Inferior parietal cortex (tissue), 1 donor: ENCODE measurements at regions not wholly inside any gene's neighbourhood (a gene's known extent, or its start where the extent isn't known, plus 50 kb on each side); places are given as distances from the start of the nearest gene placed in this dataset.

Experiments
- DNase-seq: peaks from one replicate; pipeline ENCODE4 v3.0.0-alpha.2; 2016; ENCODE audit errors: extremely low spot score

DNA sequence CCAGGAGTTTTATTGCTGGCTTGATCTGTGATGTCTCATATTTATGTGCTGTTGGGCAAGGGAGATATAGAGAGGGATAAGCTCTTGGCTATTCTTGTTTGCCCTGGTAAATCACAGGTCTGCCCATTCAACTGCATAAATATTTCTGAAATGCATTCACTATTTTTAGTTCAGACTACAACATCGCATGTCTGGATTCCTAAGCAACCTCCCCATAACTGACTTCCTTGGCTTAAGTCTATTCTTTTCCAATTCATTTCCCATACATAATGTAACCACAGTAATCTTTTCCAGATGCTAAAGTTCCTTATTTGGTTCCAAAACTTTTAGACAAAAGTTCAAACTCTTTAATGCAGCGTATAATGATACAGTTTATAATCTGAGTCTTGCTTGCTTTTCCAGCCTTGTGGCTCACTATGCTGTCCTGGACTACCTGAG lies 321.4 kb upstream of the ACTBL2 start:
- DNase-seq = no peak

DNA sequence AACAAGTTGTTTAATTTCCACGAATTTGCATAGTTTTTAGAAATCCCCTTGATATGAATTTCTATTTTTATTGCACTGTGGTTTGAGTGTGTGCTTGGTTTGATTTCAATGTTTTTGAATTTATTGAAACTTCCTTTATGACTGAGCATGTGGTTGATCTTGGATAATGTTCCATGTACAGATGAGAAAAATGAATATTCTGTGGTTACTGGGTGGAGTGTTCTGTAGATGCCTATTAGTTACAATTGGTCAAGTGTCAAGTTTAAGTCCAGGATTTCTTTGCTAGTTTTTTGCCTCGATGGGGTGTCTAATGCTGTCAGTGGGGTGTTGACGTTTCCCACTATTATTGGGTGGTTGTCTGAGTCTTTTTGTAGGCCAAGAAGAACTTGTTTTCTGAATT lies 319.5 kb upstream of the ACTBL2 start:
- no peak for DNase-seq

- DNase-seq = no peak
Observed at GRCh38 chr5:57795203-57795602, 312.6 kb upstream of the ACTBL2 start.

- no peak for DNase-seq
Observed at GRCh38 chr5:57791875-57792274, 309.3 kb upstream of the ACTBL2 start.

DNA sequence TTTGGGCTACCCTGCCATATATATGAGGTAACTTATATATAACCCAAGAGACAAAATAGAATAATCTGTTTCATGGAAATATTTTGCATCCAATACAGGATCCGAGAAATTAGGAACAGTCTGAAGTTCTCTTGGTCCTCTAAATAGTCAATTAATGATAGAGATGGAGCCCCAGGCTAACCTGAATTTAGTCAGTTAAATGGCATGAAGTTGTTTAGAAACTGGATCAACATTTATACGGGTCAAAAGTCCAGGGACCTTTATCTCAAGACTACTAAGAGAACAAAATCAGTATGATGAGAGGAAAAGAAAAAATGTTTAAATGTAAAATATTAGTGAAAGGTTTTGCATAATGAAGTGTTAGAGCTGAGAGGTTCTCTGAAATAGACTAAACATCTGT lies 303.3 kb upstream of the ACTBL2 start:
- no peak for DNase-seq

DNA sequence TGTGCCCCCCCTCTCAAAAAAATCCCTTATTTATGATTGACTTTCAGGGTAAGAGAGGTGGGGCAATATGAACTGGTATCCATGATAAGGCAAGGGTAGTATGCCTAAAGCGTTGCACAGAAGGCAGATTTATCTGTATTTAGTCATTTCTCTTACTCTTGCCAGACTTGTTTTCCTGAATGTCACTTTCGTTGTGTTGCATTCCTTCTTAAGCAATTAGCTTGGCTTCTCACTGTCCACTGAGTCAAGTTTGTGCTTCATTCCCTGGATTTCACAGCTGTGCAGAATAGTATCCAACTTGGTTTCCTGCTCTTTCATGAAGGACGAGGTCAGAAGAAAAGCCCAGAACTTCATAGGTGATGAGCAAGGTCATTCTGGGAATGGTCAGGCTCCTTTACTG lies 301.5 kb upstream of the ACTBL2 start:
- no peak for DNase-seq

GRCh38 chr5:57783693-57784092 lies 301.1 kb upstream of the ACTBL2 start:
- DNase-seq = no peak

DNA sequence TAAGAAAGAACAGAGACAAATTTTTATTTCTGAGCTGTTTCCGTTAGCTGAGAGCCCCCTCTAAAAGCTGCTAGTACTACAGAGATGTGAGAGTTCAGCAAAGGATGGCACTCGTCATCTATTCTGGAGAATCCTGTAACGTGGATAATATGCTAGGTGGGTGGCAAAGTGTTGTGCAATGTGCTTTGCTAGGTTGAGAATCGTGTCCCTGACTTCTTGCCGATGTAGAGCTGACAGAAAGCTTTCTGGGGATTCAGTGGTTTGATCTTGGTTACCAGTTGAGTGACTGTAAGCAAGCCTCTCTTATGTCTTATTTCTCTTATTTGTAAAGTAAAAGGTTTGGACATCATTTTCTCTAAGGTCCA lies 298.3 kb upstream of the ACTBL2 start:
- DNase-seq = no peak

DNA sequence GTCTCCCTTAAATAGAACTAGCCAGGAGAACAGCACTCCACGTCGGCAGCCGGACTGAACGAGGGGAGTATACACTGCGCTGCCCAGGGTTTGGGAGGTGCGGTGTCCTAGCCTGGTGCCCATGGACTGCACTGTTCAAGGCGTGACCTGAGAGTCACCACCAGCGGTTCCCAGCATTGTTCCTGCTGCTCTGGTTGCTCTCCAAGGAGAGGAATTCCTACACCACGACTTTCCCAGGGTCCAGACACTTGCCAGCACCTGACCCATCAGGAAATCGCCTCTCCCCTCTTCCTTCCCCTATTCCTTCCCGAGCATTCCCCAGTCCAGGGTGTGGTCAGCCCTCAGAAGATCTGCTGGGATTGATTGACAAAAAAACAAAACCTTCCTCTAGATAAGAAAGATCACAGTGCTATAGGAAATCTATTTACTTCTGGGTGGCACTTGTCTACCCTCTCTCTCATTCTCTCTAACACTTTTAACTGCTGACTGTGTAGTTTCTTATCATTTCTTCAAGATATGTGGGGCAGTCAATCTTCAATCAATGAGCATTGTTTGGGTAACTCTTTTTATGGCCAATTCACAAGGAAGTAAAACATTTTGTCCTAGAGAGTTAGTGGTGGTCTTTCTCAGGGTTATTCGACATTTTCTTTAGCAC lies 297.8 kb upstream of the ACTBL2 start:
- DNase-seq = no peak

DNA sequence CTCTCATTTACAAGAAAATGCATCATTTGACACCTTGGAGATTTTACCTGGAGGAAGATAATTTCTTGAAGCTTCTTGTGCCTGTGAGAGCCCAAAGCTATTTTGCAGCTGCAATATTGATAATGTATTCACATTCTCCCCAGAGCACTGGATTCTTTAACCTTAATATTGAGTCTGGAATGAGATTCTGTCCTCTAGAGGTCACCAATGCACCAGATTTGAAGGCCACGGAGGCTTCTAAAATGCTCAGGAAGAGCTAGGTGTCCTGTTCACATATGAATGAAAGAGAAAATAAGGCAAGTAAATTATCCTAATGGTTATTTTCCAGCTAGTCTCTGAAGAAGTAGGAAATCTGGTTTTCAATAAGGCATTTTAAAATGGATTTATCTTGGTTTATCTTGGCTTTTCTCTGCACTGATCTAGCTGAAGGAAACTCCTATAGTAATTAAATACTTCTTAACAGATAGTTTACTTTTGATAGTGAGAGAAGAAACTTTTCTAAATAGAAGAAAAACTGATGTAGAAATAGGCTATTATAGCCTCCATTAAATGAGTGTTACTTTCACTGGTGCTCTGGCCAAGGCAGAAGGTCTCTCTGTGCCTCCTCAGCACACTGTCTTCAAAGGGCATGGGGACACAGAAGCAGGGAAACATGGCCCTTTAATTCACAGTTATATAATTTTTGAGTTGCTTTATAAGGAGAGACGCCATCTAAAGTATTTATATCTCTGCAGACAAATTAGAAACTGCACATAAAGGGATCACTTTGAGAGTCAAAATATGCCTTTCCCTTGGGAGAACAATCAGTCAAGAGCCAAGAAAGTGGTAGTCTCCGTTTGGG lies 297.0 kb upstream of the ACTBL2 start:
- peak; percentile 93 for DNase-seq

DNA sequence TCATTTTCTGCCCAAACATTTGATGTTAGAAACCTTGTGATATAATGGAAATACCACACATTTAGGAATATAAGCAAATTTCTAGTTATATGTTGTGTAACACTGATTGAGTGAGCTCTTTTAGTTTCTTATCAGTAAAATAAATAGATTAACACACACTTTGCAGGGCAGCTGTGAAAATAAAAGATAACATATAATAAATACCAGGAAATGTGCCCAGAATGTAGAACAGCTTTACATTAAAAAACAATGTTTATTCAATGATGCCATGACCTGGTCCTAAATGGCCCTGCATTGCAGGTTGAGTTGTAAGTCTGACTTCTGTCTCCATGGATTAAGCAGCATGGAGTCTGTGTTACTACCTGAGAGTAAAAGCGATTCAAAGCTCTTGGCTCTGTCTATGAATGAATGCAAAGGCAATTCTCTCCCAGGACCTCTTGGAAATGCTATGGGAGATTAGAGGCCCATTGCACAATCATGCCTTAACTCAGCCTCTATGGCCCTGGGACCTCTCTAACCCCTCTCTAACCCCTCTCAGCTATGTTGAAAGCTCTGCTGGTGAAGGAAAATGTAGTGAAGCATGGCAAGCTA lies 296.0 kb upstream of the ACTBL2 start:
- DNase-seq = no peak

GRCh38 chr5:57777174-57777581 lies 294.6 kb upstream of the ACTBL2 start:
- no peak for DNase-seq

- DNase-seq = no peak
Observed at GRCh38 chr5:57776035-57776434, 293.4 kb upstream of the ACTBL2 start.

GRCh38 chr5:57774439-57774838 lies 291.8 kb upstream of the ACTBL2 start:
- no peak for DNase-seq

DNA sequence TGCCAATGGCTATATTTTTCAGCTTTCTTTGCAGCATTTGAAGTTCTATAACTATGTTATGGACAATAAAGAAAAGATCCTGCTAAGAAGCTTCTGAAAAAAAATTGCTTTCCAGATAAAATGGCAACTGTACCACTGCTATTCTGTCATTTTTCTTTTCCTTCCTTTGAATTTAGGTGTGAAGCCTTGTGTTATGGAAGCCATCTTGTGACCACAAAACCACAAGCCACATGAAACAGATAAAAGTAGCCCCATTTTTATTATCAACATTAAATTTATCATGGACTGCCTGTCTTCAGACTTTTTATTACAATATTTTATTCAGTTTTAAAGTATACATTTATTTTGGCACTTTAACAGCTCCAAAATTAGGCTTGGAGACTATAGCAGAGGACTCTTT lies 289.9 kb upstream of the ACTBL2 start:
- DNase-seq = no peak

DNA sequence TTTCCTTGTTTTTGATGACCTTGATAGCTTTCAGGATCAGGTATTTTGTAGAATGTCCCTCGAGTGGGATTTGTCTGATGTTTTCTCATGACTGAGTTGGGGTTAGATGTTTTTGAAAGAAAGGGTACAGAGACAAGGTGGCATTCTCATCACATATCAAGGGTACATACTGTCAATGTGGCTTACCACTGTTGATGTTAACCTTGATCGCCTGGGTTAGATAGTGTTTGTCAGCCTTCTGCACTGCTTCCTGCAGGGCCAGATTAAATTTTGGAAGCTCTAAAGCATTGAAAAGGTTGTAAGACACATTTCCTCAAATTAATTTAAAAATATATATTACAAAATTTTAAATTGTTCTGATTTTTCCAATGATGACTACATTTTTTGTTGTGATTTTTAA lies 287.4 kb upstream of the ACTBL2 start:
- no peak for DNase-seq

DNA sequence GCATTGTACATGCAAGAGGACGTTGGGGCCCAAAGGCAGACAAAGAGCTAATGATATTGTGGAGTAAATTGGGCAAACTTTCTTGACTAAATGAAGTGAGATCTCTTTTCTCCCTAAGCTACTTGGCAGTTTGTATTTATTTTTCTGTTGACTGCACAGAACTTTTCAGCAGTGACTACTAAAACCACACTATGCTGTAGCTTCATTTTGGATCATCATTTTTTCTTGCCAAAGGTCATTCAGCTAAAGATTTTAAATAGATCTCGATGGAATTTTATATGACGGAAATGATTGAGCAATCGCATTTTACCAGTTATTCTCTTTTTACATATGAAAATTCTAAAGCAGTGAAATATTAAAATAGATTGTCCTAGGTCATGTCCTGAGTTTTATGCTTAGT lies 286.1 kb upstream of the ACTBL2 start:
- DNase-seq = no peak

GRCh38 chr5:57764479-57765089 lies 282.0 kb upstream of the ACTBL2 start:
- DNase-seq = no peak

DNA sequence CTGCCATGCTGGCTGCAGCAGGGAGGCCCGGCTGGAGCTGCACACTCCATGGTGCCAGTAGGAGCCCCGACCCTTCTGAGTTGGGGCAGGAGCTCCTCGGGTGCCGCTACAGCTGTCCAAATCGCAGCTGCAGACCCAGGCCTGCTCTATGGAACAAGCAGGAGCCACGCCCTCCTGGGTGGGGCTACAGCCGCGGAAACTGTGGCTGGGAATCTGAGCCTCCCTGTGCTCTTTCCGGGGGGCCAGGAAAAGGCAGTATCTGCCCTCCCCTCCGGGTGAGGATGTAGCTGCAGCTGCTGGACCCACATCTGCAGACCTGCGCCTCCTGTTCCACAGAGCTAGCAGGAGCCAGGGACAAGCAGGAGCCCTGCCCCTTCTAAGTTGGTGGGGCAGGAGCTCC lies 278.9 kb upstream of the ACTBL2 start:
- DNase-seq = no peak

DNA sequence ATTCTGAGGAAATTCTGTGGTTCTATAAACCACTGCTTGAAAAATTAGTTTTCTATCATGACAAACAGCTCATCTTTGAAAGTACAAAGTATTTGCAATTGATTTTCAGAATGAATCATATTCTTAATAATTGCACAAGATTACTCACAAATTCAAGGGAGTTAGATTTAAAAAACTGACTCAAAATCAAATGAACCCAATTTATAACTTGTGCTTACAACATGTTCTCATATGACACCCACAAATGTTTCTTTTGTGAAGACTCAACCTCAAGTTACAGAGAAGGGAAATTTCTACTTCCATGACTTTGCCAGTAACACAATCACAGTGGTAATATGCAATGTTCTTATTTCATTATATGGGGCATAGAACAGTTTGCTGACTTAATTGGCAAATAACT lies 272.0 kb upstream of the ACTBL2 start:
- no peak for DNase-seq

DNA sequence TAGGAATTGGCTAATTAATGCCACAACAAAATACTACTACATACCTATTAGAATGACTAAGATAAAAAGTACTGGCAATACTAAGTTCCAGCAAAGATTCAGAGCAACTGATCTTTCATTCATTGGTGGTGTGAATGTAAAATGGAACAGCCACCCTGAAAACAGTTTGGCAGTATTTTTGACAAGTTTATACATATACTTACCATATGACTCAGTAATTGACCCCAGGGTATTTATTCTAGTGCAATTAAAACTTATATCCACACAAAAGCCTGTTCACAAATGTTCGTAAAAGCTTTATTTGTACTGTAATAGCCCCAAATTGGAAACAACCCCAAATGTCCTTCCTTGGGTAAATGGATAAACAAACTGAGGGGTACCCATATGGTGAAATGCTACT lies 270.8 kb upstream of the ACTBL2 start:
- no peak for DNase-seq

GRCh38 chr5:57751710-57752109 lies 269.1 kb upstream of the ACTBL2 start:
- DNase-seq = no peak

DNA sequence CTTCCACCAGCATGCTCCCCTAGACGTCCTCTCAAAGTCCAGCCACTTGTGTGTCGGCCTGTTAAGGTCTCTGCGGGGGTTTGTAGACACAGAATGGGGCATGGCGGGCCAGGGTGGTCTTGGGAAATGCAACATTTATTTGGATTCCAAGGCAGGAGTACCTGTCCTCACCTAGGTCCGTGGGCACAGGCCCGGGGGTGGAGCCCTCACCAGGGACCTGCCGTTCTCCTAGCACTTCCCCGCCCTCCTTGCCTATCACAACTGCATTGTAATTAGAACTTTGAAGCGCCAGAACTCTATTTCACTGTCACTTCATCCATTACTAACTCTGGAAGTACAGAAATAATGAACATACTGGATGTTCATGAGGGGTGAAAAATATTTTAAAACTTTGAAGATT lies 268.3 kb upstream of the ACTBL2 start:
- DNase-seq = no peak
